Embryonic facial prominence (tissue), 1 donor: ENCODE measurements at regions not wholly inside any gene's neighbourhood (a gene's known extent, or its start where the extent isn't known, plus 50 kb on each side); places are given as distances from the start of the nearest gene placed in this dataset.

ENCODE experiments used
- DNase-seq: peaks from one replicate; pipeline ENCODE4 v3.0.0-alpha.2; 2016; ENCODE audit errors: extremely low spot score

DNA sequence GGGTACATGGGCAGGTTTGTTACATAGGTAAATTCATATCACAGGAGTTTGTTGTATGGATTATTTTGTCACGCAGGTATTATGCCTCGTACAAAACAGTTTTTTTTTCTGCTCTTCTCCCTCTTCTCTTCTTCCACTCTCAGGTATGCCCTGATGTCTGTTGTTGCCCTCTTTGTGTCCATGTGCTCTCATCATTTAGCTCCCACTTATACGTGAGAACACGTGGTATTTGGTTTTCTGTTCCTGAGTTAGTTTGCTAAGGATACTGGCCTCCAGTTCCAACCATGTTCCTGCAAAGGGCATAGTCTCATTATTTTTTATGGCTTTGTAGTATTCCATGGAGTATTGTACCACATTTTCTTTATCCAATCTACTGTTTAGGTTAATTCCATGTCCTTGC is 65.7 kb downstream of the UNC5CL start:
- no peak for DNase-seq

DNA sequence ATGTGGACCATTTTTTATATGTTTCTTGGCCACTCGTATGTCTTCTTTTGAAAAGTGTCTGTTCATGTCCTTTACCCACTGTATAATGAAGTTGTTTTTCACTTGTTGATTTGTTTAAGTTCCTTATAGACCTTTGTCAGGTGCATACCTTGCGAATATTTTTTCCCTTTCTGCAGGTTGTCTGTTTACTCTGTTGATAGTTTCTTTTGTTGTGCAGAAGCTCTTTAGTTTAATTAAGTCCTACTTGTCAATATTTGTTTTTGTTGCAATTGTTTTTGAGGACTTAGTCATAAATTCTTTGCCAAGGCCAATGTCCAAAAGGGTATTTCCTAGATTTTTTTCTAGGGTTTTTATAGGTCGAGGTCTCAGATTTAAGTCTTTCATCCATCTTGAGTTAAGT is 66.2 kb downstream of the UNC5CL start:
- no peak for DNase-seq

DNA sequence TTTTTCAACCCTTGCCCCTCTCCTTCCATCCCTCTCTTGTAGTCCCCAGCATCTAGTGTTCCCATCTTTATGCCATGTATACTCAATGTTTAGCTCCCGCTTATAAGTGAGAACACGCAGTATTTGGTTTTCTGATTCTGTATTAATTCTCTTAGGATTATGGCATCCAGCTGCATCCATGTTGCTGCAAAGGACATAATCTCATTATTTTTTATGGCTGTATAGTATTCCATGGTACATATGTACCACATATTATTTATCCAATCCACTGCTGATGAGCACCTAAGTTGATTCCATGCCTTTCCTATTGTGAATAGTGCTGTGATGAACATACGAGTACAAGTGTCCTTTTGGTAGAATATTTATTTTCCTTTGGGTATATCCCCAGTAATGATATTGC is 66.8 kb downstream of the UNC5CL start:
- no peak for DNase-seq

DNA sequence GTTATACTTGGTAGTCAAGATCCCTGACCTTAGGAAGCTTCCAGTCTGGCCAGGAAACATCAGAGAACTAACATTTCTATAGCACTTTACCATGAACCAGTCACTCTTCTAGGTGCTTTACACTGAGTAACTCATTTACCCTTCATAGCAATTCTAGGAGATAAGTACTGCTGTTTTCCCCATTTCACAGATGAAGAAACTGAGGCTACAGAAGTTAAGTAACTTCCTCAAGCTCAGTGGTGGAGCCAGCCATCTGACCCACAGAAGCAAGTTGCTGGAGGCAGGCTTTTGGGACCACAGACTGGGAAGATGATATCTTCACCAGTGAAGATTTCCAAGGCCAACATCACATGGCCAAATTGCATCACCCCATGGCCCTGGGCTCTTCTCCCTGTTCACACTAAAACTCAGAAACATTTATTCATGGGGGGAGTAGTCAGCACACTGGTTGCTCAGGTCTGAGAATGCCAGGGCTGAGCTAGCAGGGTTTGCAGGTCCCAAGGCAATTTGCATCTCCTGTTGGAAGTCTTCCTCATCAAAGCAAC is 70.3 kb downstream of the UNC5CL start:
- no peak for DNase-seq

DNA sequence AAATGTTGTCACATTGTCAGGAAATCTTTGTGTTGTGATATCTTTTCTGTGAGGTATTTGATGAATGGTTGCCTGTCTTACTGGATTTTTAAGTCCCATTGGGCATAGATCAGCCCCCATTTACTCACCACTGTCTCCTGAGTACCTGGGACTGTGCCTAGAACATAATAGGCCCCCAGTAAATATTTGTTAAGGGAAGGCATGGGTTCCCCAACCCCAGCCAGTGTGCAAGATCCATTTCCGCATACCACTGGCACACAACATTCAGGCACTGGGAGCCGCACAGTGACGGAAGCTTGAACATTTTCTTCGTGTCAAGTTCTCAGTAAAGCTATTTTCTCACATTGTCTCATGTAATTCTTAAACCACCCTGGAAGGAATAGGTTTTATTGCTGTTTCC is 72.2 kb downstream of the UNC5CL start:
- DNase-seq: no peak

DNA sequence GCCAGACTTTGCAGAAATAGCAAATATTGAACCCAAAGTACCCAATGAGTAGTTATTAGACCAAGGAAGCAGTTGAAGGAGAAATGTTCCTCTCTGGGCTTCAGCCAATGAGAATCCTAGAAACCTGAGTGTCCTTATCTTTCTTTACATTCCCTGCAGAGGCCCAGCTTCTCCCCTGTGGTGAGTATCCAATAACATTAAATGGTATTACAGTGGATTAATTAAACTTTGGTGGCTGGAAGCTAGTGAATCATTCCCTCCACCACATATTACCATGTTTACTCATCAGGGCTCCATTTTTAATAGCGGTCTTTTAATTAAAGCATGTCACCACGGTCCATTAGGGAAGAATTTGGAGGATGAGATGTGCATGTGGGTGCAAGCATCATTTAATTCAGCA is 74.0 kb downstream of the UNC5CL start:
- no peak for DNase-seq

DNA sequence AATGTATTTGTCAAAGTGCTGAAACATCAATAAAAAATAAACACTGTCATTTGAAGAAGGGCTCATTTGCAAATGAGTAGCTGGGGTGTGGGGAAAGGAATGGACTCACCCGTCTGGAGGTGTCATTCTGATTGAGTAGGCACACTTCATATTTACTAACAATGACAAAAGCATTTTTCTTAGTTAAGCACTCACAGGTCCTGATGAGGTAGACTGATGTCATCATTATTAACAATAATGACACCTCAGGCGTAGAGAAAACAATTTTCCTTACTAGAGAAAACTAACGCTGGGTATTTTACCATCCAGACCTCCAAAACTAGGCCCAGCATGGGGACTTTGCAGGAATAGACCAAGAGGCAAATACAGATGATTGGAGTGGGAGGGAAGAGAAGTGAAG is 76.0 kb downstream of the UNC5CL start:
- DNase-seq: no peak

DNA sequence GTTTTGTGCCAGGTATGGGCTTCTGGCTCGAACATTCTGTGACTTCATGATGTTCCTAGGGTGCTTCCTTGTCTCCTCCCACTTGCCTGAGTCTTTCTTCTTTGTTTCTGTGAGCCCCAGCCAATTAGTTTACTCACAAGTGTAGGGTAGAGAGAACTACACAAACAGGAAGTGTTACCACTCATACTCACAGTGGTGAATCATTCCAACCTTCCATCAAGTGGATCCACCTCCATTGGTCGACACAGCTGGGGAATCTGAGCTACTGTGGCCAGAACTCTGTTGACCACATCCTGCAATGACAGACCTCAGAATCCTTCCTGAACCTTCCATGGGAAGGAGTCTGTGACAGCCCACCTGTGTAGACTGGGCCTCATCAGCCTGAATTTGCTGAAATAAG is 76.8 kb downstream of the UNC5CL start:
- no peak for DNase-seq

DNA sequence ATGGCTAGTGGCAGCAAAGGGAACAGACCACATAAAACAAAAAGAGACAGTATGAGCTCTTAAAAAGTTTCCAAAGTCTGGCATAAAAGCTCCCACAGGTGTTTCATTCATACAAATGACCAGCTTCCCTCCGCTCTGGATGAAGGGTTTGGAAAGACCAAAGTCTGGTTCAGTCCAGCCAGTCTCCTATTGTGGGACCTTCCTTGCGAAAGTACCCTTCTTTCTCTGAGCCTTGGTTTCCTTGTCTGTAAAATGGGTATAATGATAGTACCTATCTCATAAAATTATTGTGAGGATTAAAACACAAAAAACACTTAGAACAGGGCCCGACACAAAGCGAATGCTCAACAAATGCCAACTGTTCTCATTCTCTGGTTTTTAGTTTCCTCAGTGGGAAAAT is 77.2 kb downstream of the UNC5CL start:
- no peak for DNase-seq

DNA sequence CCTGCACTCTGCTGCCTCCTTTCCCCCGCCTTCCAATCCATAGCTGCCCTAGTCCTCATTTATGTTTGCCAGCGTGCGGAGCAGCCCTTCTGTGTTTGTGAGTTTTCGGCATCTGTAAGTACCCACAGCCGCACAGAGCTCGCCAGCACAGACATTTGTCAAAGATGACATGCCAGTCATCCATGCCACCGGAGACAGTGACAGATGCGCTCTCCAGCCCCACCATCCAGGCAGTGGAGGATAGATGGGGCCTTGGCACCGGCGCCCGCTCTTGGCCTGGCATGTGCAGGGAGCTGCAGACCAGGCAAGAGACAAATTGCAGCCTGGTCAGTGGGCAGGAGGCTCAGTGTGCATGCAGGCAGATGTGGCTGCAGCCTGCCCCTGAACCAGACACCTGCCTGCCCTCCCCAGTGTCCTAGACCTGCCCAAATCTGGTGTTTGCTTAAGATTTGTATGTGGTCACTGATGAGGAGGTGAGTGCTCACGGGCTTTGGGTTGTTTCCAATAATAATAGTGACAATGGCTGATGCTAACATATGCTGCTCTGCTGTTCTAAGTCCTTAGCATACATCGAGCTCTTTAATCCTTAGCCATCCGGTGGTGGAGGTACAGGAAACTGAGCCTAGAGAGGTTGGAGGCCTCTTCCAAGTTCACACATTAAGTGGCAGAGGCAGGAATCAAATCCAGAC is 78.1 kb downstream of the UNC5CL start:
- DNase-seq: no peak

DNA sequence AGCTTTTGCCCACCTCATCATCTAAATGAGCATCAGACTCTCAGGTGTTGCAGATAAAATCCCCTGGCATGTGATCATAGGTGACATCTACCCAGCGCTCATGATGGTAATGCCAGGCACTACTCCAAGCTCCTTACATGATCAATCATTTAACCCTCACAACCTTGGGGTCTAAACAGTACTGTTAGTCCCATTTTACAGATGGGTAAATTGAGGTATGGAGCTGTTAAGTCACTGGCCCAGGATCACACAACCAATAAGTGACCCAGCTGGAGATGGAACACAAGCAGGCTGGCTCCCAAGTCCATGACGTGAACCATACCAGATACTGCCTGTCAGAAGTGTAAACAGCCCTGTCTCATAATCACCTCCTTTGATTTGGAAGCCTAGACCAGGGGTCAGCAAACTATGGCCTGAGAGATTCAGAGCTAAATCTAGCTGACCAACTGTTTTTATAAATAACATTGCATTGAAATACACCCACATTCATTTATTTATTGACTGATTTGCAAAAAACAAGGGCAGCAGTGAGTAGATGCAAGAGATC is 79.2 kb downstream of the UNC5CL start:
- no peak for DNase-seq

DNA sequence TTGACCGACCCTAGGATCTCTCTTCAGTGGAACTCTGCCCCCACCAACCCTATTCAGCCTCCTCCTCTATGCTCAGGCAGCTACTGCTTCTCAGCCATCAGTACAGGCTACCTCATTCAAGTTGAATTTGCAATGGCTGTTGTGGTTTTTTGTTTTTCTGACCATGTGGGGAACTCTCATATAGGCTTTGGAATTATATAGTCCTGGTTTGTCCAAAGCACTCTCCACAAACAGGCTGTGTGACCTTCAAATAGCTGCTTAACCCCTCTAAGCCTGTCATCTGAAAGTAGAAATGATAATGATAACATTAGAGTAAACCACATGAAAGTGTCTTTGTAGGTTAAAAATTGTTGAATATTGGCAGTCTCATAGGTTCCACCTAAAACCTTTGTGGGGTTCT is 80.3 kb downstream of the UNC5CL start:
- no peak for DNase-seq

DNA sequence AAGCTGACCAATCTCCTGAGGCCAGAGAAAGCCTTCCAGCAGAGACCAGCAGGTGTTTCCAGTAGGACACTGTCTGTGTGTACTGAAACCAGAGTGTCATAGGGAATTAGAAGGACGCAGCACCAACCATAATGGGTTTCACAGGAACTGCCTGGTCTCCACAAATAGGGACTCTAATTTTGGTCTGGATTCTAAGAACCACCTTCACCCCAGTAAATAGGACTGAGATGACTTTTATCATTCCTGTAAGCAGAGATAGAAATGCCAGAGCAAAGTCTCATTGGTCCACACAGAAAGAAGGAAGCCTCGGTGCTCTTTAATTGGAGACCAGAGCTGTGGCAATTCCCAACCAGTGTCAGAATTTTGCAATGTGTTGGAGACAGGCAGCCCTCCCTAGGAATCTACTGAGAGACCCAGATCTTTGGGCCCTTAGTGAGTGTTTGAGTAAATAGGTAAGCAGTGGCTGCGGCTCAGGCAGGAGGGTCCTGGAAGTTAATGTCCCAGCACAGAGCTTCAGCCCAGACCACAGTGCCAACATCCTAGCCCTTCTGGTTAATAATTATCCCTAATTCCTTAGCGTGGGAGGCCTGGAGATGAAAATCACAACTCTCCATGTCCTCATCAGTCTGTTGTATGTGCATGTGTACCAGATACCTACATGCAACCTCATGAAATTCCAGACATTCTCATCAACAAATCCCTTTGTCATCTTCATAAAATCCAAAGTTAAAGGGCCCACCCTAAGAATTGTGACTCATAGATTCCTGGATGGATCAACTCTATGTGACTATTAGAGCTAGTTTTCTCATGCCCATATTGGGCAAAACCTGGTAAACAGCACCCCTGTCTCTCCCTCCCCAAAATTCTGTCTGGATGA is 81.2 kb downstream of the UNC5CL start:
- DNase-seq: no peak

DNA sequence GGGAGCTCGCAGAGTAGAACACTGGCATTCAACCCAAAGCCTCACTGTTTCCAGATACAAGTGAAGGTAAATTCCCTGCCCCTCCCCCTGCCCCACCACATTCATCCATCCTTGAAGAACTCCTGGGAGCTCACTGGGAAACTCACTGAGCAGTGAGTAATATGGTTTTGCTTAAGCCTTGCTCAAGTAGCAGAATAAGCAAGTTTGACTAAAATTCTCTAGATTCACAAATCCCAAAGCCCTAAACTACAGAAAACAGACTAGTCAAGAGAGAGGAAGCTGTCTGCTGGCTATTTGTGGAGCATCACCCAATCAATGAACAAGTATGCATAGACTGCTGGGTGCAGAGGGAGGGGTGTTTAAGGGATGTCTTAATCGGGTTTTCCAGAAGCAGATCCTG is 82.1 kb downstream of the UNC5CL start:
- DNase-seq: no peak

DNA sequence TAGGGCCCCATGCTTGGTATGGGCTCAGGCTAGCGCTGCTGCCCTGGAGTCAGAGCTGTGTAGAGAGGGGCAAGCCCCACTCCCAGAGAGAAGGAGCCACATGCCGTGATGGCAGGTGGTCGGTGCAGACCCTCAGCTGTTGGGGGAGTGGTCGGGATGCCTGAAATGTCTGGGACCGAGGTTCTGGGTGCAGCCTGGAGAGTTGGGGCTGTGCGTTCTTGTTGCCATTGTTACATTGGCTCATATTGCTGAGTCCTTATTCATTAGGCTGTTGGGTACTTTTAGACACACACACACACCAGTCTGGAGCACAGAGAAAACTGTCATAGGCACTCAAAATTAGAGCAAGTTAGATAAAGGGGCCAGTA is 83.9 kb downstream of the UNC5CL start:
- DNase-seq: no peak

DNA sequence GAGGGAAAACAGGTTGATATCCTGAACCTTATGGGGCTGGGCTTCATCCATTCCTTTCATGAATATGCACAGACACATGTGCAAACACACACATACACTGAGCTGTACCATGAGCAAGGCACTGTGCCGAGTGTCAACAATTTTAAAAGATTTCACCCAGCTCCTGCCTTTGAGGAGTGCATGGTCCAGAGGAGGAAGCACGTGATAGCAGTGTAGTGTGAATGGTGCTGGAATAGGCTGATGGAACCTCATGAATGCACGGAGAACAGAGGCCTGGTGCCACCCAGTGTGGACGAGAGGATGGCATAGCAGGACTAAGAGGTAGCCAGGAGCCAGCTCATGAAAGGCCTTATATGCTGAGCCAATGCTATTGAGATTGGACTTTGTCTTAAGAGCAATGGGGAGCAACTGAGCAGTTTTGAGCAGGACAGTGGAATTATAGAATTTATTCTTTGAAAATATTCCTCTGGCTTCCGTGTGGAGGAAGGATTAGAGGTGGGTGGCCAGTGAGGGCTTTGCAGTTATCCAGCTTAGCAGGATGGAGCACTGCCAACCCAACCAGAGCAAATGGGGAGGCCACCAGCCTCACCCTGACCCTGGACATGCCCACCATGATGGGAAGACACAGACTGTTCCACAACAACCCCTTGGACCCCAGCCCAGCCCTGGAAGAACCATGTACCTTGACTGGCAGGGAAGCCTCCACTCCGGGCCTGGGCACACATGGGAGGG is 84.4 kb downstream of the UNC5CL start:
- DNase-seq: no peak

DNA sequence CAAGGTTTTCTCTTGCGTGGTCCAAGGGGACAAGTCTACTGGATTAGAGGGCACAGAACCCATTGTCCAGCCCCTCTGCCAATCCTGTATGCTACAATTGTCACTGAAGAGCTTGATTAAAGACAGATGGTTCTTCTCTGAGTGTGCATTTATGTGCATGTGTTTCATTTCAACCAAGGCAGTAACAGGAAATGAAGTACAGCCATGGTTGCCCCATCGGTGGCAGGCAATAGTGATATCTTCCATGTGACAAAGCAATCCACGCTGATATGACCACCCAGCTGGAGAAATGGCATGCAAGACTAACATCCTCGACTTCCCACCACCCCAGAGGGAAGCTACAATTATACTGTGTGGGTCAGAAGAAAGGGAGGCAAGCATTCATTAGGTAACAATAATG is 85.5 kb downstream of the UNC5CL start:
- DNase-seq: no peak

DNA sequence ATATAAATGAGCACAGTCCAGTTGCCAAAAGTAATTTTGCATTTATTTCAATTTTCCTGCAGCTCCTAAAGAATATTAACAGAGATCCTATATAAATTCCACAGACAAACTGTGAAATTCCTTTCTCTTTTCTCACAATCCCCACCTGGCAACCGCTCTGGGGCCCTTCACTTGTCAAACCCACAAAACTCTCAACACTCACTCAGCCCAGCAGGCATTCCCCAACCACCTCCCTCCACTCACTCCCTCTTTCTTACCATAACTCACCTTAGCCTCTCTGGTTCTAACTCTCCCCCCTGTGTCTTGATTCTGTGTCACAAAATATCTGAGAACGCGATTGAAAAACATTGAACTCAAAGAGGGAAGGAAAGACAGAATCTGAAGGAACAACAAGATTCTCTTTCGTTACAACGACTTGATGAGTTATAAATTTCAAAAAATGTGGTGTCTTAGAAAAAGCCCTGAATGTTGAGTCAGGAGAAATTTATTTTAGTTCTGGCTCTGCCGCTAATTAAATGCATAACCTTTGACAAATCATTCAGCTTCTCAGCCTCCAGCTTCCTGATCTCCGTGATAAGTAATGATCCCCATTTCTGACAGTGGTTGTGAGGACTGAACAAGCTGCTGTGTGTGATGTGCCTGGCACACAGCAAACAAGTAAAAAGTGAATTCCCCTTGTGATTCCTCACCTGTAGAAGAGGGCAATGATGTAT is 87.9 kb downstream of the UNC5CL start:
- DNase-seq: no peak

DNA sequence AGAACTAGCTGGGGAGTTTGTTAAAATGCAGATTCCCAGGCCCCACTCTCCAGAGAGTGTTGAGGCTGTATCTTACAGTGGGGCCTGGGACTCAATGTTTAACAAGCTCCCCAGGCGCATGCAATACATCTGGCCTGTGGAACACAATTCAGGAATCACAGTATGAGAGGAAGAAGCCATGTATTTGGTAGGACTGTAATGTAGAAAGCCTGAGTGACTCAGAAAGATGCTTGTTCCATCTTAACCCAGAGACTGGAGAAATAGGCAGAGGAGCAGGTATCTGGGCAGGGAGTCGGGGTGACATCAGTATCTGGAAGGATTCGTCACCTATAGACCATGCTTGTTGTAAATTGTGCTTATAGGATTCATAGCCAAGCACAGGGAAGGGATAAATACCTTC is 90.5 kb downstream of the UNC5CL start:
- DNase-seq: no peak

DNA sequence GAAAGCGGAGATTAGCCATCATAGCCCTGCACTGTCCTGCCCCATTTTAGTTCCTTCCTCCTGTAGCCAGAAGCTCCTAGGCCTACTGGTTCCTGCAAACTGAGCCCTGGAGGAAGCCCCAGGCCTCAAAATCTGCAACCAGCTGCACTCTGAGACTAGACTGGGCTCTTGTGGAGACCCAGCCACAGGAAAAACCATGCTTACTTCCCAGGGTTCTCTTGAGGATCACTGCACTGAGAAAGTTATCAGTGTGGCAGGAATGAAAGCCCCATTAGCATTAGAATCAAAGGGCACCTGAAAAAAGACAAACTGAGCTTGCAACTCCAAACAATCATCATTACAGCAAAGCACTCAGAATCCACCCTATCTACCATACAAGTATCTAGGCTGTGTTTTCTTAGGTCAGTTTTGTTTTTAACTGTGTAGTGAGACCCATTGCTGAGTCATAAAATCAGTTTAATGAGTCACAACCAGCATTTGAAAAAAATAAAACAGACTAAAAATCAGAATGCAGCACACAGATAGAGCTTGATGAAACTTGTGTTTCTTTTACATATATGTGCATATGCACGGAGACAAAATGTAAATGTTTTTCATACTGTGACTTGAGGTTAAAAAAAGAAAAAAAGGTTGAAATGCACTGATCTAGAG is 91.0 kb downstream of the UNC5CL start:
- no peak for DNase-seq

DNA sequence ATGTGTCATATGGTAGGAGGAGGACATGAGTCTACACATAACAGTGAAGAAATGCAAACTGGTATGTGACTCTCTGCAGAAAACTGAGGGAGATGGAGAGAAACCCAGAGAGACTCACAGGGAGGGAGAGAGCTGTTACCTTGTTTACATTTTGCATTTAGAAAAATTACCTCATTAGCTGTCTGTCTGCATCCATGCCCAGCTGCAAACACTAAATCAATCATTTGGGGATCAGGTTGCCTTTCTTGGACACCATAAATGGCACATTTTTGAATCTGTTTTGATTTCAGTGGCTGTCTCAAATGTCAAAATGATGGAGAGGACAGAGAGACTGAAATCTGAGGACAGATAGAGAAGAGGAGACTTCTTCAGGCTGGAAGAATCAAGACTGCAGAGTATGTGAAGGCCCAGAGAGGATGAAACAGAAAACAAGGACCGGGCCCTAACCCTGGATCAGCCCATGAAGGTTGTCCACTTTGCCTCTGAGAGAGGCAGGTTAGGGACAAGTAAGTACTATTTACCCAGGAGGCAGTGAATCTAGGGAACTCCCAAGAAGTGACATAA is 92.2 kb downstream of the UNC5CL start:
- no peak for DNase-seq
